CD4-positive, CD25-positive, alpha-beta regulatory T cell (primary cell): ENCODE measurements at regions not wholly inside any gene's neighbourhood (a gene's known extent, or its start where the extent isn't known, plus 50 kb on each side); places are given as distances from the start of the nearest gene placed in this dataset.
"Not testable (repeated sequence)": the region's sequence is repeated elsewhere in the genome, so short reads cannot be mapped to it uniquely, and the experiment has no call there.

Experiments used
- ATAC-seq, 2 donors: fragments of 150-1000 bp; cut with Tn5 transposase; one replicate each; pipeline ENCODE4 v1.10.0; 2021; ENCODE audit warnings: low read depth in 2 of 2, moderate number of reproducible peaks in 2 of 2, moderate library complexity in 1 of 2
- DNase-seq, 3 donors: peaks; one replicate each; pipeline versions ENCODE4 v3.0.0 to v3.0.0-alpha.2; 2012 to 2022; ENCODE audit warnings: mixed read lengths in 1 of 3
- H3K27ac ChIP-seq: one replicate; pipeline ENCODE4 v1.7.0; 2013; ENCODE audit warnings: mild to moderate bottlenecking, low read length; ENCODE audit not compliant: insufficient read depth, poor library complexity, severe bottlenecking
- H3K27me3 ChIP-seq: one replicate; pipeline ENCODE4 v1.7.0; 2013; ENCODE audit warnings: low read length; ENCODE audit not compliant: control insufficient read depth, insufficient read depth
- H3K36me3 ChIP-seq: one replicate; pipeline ENCODE4 v1.7.0; 2013; ENCODE audit warnings: mild to moderate bottlenecking, low read length, moderate library complexity; ENCODE audit not compliant: control insufficient read depth, insufficient read depth
- H3K4me1 ChIP-seq: 2 replicates; pipeline ENCODE4 v1.7.0; 2013; ENCODE audit warnings: mild to moderate bottlenecking, low read length; ENCODE audit not compliant: insufficient read depth, control insufficient read depth, poor library complexity, severe bottlenecking
- H3K4me3 ChIP-seq: one replicate; pipeline ENCODE4 v1.7.0; 2013; ENCODE audit warnings: low read depth, mild to moderate bottlenecking, low read length, moderate library complexity
- H3K9me3 ChIP-seq, 2 experiments: 1 replicate in 1 of 2; 2 replicates in 1 of 2; pipeline ENCODE4 v1.7.0; 2013; ENCODE audit warnings: low read length in 2 of 2, mild to moderate bottlenecking in 1 of 2, moderate library complexity in 1 of 2; ENCODE audit not compliant: control insufficient read depth in 2 of 2
- H3K27ac Mint-ChIP-seq, 3 donors: one replicate each; pipeline ENCODE4 v1.8.0; 2020 to 2022; ENCODE audit warnings: mild to moderate bottlenecking in 3 of 3, mixed read lengths in 3 of 3, moderate library complexity in 2 of 3
- H3K27me3 Mint-ChIP-seq: one replicate; pipeline ENCODE4 v1.8.0; 2022; ENCODE audit warnings: mild to moderate bottlenecking, mixed read lengths
- H3K36me3 Mint-ChIP-seq: one replicate; pipeline ENCODE4 v1.8.0; 2020; ENCODE audit warnings: mixed read lengths
- H3K4me1 Mint-ChIP-seq, 4 donors: one replicate each; pipeline ENCODE4 v1.8.0; 2020 to 2022; ENCODE audit warnings: mixed read lengths in 4 of 4, mild to moderate bottlenecking in 1 of 4
- H3K4me3 Mint-ChIP-seq, 4 donors: one replicate each; pipeline ENCODE4 v1.8.0; 2020 to 2022; ENCODE audit warnings: mild to moderate bottlenecking in 4 of 4, mixed read lengths in 4 of 4, moderate library complexity in 3 of 4
- H3K9me3 Mint-ChIP-seq, 7 donors: one replicate each; pipeline ENCODE4 v1.8.0; 2020 to 2022; ENCODE audit warnings: mixed read lengths in 7 of 7, mild to moderate bottlenecking in 3 of 7, moderate library complexity in 2 of 7

DNA sequence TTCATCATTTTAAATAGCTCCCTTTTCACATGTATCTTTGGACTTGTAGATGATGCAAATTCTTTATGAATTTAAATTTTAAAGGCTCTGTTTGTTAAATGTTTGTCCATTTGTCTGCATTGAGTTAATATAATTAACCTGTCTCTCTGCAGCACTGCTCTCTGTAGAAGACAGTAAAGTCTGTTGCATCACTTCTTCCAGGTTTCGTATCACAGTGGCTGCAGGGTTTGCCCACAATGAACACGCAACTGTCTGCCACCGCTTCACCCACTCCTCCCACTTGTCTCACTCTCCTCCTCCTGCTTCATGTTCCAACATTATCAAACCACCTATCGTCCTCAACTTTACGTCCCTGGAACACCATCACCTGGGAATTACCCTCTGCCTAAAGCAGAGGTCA is 231.3 kb upstream of the SLC30A5 start:
- Mint-ChIP-seq H3K27ac (no peak overlapping the region), H3K4me3 (no peak overlapping the region), H3K9me3 (peaks cover 0 to 13% (median 11%) of the 10 kb centered on the region in 7 donors), H3K36me3 (no peaks in the 10 kb centered on the region), H3K4me1 (no peaks in the 10 kb centered on the region), H3K27me3 (peaks cover 24% of the 10 kb centered on the region)
- ATAC-seq: no peak
- no peaks in the 10 kb centered on the region for H3K36me3 ChIP-seq
- H3K27me3 ChIP-seq: peaks cover 2% of the 10 kb centered on the region
- H3K4me1 ChIP-seq: no peaks in the 10 kb centered on the region
- no peak overlapping the region for H3K27ac ChIP-seq
- peaks cover 0 to 2% of the 10 kb centered on the region in 2 experiments for H3K9me3 ChIP-seq
- DNase-seq: no peak
- H3K4me3 ChIP-seq: no peak overlapping the region

DNA sequence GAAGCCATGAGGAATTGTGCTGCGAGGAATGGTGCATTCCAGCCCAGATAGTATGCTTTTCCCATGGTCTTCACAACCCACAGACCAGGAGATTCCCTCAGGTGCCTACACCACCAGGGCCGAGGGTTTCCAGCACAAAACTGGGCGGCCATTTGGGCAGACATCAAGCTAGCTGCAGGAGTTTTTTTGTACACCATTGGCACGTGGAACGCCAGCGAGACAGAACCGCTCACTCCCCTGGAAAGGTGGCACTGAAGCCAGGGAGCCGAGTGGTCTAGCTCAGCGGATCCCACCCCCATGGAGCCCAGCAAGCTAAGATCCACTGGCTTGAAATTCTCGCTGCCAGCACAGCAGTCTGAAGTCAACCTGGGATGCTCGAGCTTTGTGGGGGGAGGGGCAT is 228.6 kb upstream of the SLC30A5 start:
- not testable (repeated sequence) for H3K36me3 ChIP-seq, H3K27me3 ChIP-seq, DNase-seq, H3K36me3 Mint-ChIP-seq, H3K4me3 Mint-ChIP-seq, ATAC-seq, H3K4me1 Mint-ChIP-seq, H3K4me1 ChIP-seq, H3K27ac Mint-ChIP-seq, H3K9me3 ChIP-seq, H3K4me3 ChIP-seq, H3K27ac ChIP-seq
- Mint-ChIP-seq H3K27me3 (peaks cover 18% of the 10 kb centered on the region), H3K9me3 (peaks cover 0 to 13% (median 8%) of the 10 kb centered on the region in 7 donors)

DNA sequence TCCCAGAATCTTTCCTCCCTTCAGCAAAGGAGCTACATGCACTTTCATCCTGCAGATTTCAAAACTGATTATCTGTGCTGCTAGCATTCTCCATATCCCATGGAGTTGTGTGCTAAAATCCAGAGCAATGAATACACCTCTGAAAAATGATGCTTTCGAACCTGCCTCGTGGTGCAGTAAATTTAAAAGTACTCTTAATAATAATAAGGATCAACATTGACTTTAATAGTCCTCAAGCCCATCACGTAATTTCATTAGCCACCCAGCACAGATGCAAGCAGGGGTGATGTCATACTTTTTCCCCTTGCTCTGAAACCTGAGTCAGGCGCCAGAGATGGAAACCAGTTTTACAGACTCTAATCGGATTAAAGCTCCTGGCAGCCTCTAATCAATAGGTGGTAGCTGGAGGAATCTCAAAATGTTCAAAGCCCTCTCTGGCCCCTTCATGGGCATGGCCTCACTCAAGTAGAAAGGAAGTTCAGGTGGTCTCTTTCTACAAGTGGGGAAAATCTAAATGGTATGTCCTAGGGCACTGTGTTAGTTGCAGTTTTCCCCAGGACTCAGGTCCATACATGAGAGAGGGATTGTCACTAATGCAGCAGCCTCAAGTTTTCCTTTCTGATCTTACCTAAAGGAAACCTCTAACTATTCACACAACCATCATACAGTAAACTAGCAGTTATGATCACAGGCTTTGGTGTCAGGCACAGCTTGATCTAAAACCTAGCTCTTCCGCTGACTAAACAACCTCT is 221.6 kb upstream of the SLC30A5 start:
- no peak overlapping the region for H3K27ac Mint-ChIP-seq
- H3K4me3 Mint-ChIP-seq: no peak overlapping the region
- Histone ChIP-seq H3K4me1 (no peaks in the 10 kb centered on the region), H3K9me3 (no peaks in the 10 kb centered on the region), H3K4me3 (no peak overlapping the region), H3K36me3 (no peaks in the 10 kb centered on the region), H3K27ac (no peak overlapping the region), H3K27me3 (no peaks in the 10 kb centered on the region)
- H3K27me3 Mint-ChIP-seq: peaks cover 16% of the 10 kb centered on the region
- no peak for DNase-seq
- peaks cover 0 to 4% (median 0%) of the 10 kb centered on the region in 7 donors for H3K9me3 Mint-ChIP-seq
- no peak for ATAC-seq
- H3K4me1 Mint-ChIP-seq: peaks cover 6 to 9% (median 8%) of the 10 kb centered on the region in 4 donors
- no peaks in the 10 kb centered on the region for H3K36me3 Mint-ChIP-seq

DNA sequence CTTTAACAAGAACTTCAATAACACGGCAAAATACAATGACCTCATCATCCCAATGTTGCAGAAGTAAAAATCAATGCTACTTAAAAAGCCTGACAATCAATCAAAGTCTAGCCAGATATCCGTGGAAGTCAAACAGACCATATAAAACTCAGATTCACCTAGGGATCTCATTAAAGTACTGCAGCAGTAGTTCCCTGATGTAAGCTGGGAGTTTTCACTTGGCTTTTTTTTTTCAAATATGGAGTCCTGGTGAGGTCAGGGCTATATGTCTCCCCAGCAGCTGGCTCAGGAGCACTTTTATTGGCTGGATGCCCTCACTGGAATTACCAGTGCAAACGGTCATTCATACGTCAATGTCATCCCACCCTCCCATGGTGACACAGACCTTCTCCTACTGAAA is 220.6 kb upstream of the SLC30A5 start:
- Histone ChIP-seq H3K9me3 (no peaks in the 10 kb centered on the region), H3K4me1 (no peaks in the 10 kb centered on the region), H3K27me3 (no peaks in the 10 kb centered on the region), H3K4me3 (no peak overlapping the region), H3K36me3 (no peaks in the 10 kb centered on the region), H3K27ac (no peak overlapping the region)
- peaks cover 8% of the 10 kb centered on the region for H3K27me3 Mint-ChIP-seq
- peaks cover 0 to 4% (median 0%) of the 10 kb centered on the region in 7 donors for H3K9me3 Mint-ChIP-seq
- DNase-seq: no peak
- H3K4me3 Mint-ChIP-seq: no peak overlapping the region
- no peak for ATAC-seq
- peaks cover 6 to 9% (median 8%) of the 10 kb centered on the region in 4 donors for H3K4me1 Mint-ChIP-seq
- no peak overlapping the region for H3K27ac Mint-ChIP-seq
- H3K36me3 Mint-ChIP-seq: no peaks in the 10 kb centered on the region

DNA sequence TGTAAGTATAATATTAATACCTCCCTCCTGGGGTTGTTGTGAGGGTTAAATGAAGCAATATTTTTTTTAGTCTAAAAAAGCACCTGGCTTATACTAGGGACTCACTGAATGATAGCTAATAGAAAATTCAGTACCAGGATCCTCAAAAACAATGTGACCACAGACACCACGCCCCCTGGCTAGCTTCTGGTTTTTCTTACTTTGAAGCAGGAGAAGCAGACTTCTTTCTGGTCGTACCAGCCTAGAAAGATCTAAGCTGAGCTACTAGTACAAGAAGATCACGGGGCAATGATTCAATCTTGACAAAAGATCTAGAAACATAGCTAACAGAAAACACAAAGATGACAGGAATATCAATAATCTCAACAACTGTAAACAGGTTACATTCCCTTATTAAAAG is 218.5 kb upstream of the SLC30A5 start:
- H3K27ac ChIP-seq: no peak overlapping the region
- Mint-ChIP-seq H3K27me3 (peaks cover 8% of the 10 kb centered on the region), H3K27ac (peak overlapping the region in 2 of 3 donors; percentile 4 to 12), H3K4me3 (no peak overlapping the region), H3K36me3 (no peaks in the 10 kb centered on the region), H3K4me1 (peaks cover 6 to 9% (median 8%) of the 10 kb centered on the region in 4 donors), H3K9me3 (peaks cover 0 to 2% (median 0%) of the 10 kb centered on the region in 7 donors)
- no peaks in the 10 kb centered on the region for H3K4me1 ChIP-seq
- H3K9me3 ChIP-seq: no peaks in the 10 kb centered on the region
- ATAC-seq: no peak
- DNase-seq: peak in 2 of 3 donors; percentile 12 to 22
- H3K27me3 ChIP-seq: no peaks in the 10 kb centered on the region
- no peak overlapping the region for H3K4me3 ChIP-seq
- no peaks in the 10 kb centered on the region for H3K36me3 ChIP-seq

DNA sequence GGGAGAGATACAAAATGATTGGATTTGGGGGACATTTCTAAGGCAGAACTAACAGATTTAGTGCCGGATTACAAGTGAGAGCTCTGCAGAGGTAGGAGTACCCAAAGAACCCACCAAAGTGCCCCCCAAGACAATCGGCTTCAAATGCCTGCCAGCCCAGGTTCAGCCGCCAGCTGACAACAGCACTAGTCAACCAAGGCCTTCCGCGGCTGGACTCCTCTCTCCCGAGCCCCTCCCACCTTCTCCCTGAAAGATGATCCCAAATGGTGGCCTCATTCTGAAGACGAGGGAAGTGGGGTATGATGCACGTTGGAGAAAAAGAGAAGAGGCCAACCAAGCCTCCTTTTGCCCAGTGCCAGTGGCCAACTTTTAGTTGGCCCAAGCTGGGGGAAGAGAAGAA is 210.4 kb upstream of the SLC30A5 start:
- H3K36me3 Mint-ChIP-seq: no peaks in the 10 kb centered on the region
- peaks cover 0 to 2% (median 0%) of the 10 kb centered on the region in 7 donors for H3K9me3 Mint-ChIP-seq
- H3K4me1 Mint-ChIP-seq: peaks cover 9 to 30% (median 17%) of the 10 kb centered on the region in 4 donors
- no peaks in the 10 kb centered on the region for H3K36me3 ChIP-seq
- no peak overlapping the region for H3K27ac ChIP-seq
- H3K27me3 Mint-ChIP-seq: no peaks in the 10 kb centered on the region
- DNase-seq (no peak), ATAC-seq (no peak)
- H3K27ac Mint-ChIP-seq: no peak overlapping the region
- peaks cover 11% of the 10 kb centered on the region for H3K4me1 ChIP-seq
- H3K4me3 ChIP-seq: no peak overlapping the region
- no peaks in the 10 kb centered on the region for H3K27me3 ChIP-seq
- no peaks in the 10 kb centered on the region for H3K9me3 ChIP-seq
- H3K4me3 Mint-ChIP-seq: no peak overlapping the region

DNA sequence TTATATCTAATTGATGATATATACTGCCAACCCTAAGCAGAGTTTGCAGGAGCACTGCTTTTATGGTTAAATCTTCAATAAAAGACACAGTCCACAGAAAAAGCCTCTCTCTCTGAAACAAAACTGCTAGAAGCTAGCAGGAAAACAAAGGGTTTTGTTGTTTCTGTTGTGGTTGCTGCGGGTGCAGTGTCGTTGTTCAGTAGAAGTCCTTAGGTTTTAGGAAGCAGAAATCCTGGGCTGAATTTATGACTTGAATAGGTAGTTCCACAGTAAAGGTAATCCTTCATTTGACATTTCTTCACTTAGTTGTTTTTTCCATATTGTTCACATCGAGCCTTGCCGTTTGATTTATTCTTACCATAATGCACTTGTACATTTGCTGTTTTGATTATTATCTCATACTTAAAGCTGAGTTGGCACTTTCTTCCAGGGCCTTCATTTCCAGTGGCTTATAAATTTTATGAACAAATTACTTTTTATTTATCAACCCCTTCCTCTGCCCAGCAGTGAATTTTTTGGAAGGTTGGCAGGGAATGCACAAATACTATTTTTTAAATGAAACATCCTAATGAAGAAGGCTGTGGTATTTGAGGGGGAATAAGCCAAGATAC is 209.6 kb upstream of the SLC30A5 start:
- H3K36me3 ChIP-seq: no peaks in the 10 kb centered on the region
- no peaks in the 10 kb centered on the region for H3K36me3 Mint-ChIP-seq
- H3K27ac Mint-ChIP-seq: no peak overlapping the region
- no peak overlapping the region for H3K27ac ChIP-seq
- peak overlapping the region in 3 of 4 donors; percentile 6 to 30 (median 8) for H3K4me3 Mint-ChIP-seq
- H3K4me1 Mint-ChIP-seq: peaks cover 9 to 30% (median 17%) of the 10 kb centered on the region in 4 donors
- H3K9me3 Mint-ChIP-seq: peaks cover 0 to 2% (median 0%) of the 10 kb centered on the region in 7 donors
- H3K4me1 ChIP-seq: peaks cover 11% of the 10 kb centered on the region
- no peaks in the 10 kb centered on the region for H3K27me3 Mint-ChIP-seq
- DNase-seq (peak in 2 of 3 donors; percentile 3 to 12), ATAC-seq (no peak)
- no peaks in the 10 kb centered on the region for H3K9me3 ChIP-seq
- H3K27me3 ChIP-seq: no peaks in the 10 kb centered on the region
- peak overlapping the region; percentile 12 for H3K4me3 ChIP-seq
